Transverse colon (tissue), 4 donors: ENCODE measurements at regions not wholly inside any gene's neighbourhood (a gene's known extent, or its start where the extent isn't known, plus 50 kb on each side); places are given as distances from the start of the nearest gene placed in this dataset.

Experiments used
- EP300 ChIP-seq: sonication (generic); formaldehyde crosslinking; IDR thresholded peaks from one replicate; pipeline ENCODE4 v1.6.1; 2017; ENCODE audit warnings: antibody characterized with exemption, low read depth
- POLR2A ChIP-seq: fragments of 450-650 bp; IDR thresholded peaks from one replicate; pipeline ENCODE4 v1.6.1; 2016; ENCODE audit warnings: antibody characterized with exemption, mild to moderate bottlenecking, moderate library complexity
- POLR2AphosphoS5 ChIP-seq, 3 donors: sonication (generic); formaldehyde crosslinking; IDR thresholded peaks; one replicate each; pipeline ENCODE4 v1.6.1; 2016; ENCODE audit warnings: antibody characterized with exemption in 3 of 3
- TF ChIP-seq, protein P1 (sequence below), 5 experiments: fragments of 200-600 bp in 3 of 5; fragments of 450-650 bp in 2 of 5; sonication (generic) in 3 of 5; IDR thresholded peaks; 1 replicate in 2 of 5; 2 replicates in 3 of 5; pipeline ENCODE4 v1.5.1; 2016 to 2017; ENCODE audit warnings: antibody characterized with exemption in 5 of 5, inconsistent platforms in 3 of 5, mild to moderate bottlenecking in 2 of 5, moderate library complexity in 1 of 5

DNA sequence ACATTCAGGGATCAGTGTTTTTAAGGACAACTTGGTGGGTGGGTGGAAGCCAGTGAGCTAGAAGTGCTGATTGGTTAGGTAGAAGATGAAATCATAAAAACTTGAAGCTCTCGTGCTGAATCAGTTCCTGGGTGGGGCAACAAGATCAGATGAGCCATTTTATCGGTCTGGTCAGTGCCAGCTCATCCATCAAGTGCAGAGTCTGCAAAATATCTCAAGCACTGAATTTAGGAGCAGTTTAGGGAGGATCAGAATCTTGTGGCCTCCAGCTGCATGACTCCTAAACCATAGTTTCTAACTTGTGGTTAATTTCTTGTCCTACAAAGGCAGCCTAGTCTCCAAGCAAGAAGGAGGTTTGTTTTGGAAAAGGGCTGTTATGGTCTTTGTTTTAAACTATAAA is 166.4 kb downstream of the FAM170A start:
- no peak for TF ChIP-seq POLR2A
- TF ChIP-seq POLR2AphosphoS5 (IDR thresholded peaks at IDR 0.05): no peak
- TF ChIP-seq, protein P1, sequence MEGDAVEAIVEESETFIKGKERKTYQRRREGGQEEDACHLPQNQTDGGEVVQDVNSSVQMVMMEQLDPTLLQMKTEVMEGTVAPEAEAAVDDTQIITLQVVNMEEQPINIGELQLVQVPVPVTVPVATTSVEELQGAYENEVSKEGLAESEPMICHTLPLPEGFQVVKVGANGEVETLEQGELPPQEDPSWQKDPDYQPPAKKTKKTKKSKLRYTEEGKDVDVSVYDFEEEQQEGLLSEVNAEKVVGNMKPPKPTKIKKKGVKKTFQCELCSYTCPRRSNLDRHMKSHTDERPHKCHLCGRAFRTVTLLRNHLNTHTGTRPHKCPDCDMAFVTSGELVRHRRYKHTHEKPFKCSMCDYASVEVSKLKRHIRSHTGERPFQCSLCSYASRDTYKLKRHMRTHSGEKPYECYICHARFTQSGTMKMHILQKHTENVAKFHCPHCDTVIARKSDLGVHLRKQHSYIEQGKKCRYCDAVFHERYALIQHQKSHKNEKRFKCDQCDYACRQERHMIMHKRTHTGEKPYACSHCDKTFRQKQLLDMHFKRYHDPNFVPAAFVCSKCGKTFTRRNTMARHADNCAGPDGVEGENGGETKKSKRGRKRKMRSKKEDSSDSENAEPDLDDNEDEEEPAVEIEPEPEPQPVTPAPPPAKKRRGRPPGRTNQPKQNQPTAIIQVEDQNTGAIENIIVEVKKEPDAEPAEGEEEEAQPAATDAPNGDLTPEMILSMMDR (IDR thresholded peaks at IDR 0.05): no peak
- TF ChIP-seq EP300: no peak
